Activated CD4-positive, alpha-beta T cell treated with anti-CD3 and anti-CD28 coated beads for 24 hours (primary cell): ENCODE measurements at regions not wholly inside any gene's neighbourhood (a gene's known extent, or its start where the extent isn't known, plus 50 kb on each side); places are given as distances from the start of the nearest gene placed in this dataset.
"Not testable (repeated sequence)": the region's sequence is repeated elsewhere in the genome, so short reads cannot be mapped to it uniquely, and the experiment has no call there.

Source experiments
- DNase-seq, 2 donors: peaks; one replicate each; pipeline ENCODE4 v3.0.0-alpha.2; 2020; ENCODE audit warnings: low read depth in 2 of 2

DNA sequence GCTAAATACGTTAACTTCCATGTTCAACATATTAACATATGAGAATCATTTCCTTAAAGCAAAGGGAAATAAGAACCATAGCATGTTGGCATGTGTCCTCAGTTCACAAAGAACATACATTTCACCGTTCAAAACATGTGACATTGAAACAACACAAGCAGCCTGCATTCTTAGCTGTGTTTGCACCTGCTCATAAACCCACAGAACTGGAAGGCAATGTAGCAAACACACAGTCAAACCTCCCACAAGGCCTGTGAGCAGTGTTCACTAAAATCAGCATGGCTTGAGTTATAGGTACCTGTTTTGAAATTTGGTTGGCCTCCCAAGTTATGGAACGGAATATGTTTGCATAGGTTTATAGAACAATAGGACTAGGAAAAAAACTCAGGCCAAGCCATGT, 504.9 kb upstream of the AMELY start:
- DNase-seq, result no peak

DNA sequence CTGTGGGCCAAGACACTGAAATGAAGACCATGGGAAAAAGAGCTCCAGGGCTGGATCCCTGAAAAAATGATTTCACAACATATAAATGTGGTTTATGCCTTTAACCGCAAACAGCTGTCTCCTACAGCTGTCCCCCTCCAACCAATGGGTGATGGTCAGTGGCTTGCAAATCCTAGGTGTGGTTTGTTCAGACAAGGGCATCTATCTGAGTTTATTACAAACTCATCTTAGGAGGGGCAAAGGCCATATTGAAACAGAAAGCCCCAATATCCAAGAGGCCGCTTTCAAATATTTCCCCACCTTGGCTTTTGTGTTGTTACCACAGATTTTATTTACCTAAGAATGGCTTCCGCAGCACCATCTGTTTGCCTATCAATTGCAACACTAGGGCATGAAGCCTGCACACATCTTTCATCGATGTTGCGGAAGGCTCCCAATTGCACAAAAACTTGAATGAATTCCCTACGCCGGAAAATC, 503.6 kb upstream of the AMELY start:
- no peak for DNase-seq

DNA sequence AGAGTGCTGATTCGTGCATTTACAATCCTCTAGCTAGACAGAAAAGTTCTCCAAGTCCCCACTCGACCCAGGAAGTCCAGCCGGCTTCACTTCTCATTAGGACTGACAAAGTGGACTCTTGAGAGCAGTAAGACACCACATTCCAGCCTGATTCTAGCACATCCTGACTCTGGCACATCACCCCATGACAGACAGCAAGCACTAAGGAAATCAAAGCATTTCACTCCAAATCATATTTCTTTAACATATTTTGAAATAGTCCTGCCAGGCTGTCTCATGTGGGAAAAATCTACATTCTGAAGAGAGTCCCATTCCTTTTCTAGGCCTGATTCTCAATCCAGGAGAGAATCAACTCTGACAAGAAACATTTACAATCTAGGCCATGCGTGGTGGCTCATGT, 478.5 kb upstream of the AMELY start:
- no peak for DNase-seq

DNA sequence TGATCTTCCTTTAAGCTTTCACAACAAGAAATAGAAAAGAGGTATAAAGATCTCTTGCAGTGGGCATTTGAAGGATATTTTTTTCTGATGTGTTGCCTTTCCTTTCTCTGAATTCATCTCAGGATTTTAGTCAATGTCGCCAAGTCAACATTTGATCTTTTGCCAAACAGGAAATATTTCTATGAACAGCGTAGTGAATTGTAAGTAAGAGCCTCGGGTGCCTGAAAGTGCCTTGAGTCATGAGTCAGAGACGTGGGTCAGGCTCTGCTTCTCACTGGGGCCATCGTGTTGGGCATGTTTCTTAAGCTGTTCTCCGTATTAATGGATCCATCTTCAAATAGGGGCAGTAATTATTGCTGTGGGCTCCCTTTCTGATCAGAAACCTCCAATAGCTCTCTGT, 471.4 kb upstream of the AMELY start:
- no peak for DNase-seq

DNA sequence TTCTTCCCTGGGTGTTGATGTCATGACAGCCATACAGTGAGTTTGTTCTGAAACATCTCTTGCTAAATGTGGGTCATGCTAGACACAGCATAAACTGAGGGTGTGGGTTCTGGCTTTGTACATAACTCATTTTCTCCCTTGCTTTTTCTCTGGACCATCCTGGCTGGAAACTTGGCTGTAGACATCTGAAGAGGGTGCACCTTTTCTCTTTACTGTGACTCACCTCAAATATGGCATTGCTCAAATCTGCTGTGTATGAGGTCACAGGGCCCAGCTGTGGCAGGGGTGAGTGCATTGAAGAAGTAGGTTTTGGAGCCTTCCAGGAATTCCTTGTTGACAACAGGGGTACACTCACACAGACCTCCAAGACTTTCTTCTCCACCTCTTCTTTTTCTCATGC, 465.5 kb upstream of the AMELY start:
- no peak for DNase-seq

DNA sequence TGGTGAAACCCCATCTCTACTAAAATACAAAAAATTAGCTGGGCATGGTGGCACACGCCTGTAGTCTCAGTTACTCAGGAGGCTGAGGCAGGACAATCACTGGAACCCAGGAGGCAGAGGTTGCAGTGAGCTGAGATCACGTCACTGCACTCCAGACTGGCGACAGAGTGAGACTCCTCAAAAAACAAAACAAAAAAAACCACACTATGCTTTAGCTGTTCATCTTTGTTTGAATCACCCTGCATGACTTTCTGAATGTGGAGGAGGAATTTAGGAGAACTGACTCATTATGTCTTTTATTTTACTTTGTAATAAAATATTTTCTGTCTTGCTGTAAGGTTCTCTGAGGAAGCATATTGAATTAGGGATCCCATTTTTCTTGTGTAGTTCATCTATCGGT, 462.9 kb upstream of the AMELY start:
- DNase-seq, result not testable (repeated sequence)

DNA sequence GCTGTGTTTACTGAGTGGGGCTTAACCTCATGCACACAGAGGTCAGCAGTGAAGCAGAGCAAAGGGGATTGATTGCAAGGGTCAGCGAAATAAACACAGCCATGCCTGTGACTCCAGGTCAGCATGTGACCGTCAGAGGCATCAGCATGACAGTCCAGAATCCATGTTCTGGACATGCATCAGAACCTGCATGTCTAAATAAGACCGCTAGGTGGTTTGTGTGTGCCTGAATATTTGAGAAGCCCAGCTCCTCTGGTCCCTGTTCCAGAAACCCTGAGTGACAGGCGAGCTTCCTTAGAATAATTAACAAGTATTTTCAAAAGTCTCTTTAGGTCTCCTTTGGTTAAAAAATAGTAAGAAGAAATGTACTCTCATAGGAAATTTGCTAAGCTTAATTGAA, 460.4 kb upstream of the AMELY start:
- not testable (repeated sequence) for DNase-seq

DNA sequence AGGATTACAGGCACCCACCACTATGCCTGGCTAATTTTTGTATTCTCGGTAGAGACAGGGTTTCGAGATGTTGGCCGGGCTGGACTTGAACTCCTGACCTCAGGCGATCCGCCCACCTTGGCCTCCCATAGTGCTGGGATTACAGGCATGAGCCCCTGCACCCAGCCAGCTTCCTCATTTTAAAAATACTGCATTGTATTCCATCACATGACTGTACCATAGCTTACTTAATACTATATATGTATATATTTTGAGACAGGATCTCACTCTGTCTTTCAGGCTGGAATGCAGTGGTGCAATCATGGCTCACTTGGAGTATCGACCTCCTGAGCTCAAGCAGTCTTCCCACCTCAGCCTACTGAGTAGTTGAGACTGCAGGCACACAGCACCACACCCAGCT, 459.5 kb upstream of the AMELY start:
- DNase-seq, result not testable (repeated sequence)

DNA sequence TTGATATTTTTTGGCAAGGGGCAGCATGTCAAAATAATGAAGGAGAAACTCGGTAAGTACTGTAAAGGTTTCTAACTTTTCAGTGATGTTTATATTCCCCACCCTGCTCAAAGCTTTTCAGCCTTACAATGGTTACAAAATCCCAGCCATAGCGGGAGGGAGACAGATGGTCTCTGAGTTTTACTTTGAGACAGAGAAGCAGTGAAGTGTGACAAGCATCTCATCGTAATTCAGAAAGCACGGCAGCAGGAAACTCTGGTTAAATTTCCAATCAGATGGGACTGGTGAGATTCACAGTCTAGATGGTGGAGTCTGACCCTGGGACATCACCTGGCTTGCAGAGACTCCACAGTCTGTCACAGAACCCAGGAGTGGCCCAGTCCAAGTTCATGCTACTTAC, 448.0 kb upstream of the AMELY start:
- no peak for DNase-seq

DNA sequence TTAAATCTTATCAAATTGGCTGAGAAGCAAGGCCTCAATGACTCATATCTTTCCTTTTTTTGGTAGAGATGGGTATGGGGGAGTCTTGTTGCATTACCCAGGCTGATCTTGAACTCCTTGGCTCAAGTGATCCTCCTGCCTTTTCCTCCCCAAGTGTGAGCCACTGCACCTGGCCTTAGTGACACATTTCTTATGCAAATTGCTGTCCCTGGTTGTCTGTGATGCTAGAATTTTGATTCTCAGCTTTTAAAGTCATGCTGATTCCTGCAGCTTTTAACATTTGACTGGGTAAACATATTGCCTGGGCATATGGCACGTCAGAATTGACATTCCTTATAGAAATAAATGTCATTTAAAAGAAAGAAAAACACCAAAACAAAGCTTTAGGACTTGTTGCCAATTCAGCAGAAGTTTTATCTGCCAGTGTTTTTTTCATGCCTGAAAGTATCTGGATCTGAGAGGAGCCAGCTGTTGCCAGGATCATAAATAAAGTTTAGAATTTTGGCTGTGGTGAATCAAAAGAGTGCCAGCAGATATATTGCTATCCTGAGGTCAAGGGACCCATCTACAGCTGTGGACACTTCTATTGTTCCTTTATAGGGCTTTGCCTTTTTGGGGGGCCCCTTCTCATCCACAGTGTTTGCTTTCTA, 446.7 kb upstream of the AMELY start:
- DNase-seq, result no peak

DNA sequence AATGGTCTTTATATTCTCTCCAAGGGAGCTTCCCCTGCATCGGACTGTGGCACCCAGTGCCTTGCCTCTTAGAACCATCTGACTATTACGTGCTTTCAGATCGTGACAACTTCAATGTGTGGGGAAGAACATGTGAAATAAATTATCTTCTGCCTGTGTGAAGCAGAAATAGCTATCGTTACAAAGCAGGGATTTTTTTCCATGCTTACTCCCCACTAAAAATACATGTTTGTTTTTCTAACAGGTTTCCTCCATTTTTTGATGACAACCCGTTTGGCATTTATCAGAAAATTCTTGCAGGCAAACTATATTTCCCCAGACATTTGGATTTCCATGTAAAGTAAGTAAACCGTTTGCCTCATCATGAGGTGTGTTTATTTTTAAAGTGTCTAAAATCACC, 444.3 kb upstream of the AMELY start:
- not testable (repeated sequence) for DNase-seq

DNA sequence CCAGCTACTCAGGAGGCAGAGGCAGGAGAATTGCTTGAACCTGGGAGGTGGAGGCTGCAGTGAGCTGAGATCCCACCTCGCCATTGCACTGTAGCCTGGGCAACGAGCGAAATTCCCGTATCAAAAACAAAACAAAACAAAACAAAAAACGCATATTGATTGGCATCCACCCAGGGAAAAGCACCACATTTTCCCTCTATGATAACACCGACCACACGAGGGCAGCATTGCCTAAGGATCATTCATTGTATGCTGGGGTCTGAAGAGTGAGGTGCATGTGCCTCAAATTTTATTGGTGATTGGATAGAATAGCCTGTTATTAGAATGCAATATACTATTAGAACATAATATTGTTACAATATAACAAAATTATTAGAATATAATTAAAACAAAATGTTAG, 433.1 kb upstream of the AMELY start:
- DNase-seq, result peak in 1 of 2 donors; percentile 37

DNA sequence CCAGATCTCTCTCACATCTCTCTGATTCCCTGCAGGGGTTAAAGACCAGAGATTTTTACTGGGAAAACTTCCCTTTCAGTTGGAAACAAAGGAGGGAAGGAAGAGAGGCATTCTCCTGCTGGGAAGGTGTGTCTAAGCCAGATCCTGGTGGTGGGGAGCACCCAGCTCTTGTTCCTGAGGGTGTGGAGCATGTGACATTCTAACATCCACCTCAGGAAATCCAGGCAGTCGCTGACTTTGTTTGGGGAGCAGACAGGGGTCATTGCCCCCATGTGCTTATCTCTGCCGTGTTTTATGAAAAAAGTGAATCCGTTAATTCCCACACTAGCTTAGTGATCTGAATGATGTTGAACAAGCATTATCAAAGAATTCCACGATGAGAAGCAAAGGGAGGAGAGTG, 431.7 kb upstream of the AMELY start:
- no peak for DNase-seq

DNA sequence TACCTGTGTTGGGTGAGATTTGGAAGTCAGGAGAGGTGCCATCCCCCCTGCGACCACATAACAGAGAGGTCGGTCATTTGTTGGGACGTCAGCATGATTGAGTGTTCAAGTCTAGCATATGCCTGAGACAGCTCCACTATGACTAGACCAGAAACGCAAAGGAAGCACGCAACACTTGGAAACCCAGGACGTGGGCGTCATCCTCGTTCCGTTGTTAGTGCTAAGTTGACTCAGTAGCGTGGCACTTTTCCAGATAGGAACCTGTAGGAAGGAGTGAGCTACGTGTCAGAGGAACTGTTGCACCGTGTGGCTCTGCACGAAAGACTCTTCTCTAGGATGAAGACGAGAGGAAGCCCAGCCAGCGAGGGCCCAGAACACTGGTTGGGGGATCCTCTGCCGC, 431.2 kb upstream of the AMELY start:
- DNase-seq, result peak in 1 of 2 donors; percentile 18

DNA sequence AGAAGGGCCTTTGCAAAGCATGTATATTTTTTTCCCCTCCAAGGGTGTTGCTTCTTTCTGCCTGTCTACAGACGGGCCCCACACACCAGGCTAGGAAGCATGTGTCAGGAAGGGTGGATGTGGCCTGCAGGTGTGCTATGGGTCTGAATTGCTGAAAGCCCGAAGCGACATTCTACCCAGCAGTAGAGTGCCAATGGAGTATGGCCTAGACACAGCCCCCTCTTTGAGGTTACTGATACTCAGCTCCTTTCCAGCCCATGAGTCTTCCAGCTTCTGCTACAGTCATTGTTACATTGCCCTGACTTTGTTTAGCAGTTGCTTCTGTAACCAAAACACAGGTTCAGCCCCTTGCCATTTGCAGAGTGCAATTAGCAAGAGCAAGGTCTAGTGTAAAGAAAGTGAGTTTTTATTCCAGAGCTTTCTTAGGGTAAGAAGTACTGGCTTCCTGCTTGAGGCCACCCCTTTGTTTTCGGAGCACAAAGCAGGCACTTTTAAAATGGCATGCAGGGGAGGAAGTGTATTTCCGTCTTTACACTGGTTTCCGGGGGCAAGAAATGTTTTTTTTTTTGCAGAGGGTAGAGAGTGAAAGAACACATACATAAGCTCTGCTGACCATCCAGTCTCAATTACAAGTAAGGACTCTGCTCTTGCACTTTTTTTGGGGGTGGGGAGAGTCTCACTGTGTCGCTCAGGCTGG, 428.0 kb upstream of the AMELY start:
- no peak for DNase-seq

DNA sequence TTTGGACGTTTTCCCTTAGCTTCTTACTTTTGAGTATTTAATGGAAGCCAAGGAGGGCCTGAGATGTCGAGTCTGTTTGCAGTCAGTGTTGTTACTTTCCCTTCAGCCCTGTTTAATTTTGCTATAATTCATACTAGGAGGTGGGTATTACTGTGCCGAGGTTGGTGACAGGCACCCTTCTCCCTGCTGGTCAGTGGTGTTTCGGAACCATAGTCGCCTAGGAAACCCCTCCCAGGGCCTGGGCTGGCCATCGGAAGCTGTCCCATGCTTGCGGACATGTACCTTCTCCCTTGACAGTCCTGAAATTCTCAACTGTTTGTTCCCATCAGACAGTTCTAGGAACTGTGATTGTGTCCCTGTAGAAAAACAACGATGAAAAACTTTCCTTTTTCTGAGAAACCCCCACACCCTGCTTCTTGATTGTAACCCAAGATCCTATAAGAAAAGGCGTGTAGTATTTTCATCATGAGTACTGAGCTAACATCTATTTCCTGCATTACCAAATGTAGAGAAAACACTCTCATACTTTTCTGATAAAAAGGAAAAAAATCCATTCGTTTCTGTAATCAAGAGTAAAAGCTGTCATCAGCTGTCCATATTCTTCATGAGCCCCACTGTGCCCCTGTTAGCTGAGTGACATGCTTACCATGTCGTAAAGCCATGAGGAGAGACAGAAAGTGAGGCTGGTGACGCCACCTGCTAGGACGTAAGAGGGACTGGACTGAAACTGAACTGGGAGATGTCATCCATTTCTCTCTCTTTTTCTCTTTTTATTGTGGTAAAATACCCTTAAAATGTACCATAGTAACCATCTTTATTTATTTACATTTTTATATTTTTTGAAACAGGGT, 424.7 kb upstream of the AMELY start:
- no peak for DNase-seq

DNA sequence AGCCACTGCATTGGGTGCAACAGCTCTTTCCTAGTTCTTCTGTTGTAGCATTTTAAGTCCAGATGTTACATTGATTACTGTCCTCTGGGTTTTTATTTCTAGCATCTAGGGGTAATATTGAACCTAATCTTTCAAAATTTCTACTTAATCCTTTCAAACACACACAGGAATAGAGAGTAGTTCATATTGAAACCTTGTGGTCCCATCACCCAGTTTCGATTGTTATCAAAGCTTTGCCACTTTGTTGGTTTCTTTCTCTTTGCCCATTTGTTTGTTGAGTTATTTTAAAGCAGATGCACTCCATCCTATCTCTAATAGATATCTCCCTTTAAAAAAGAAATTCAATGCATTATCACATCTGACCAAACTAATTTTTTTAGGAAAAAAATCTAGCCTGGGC, 422.9 kb upstream of the AMELY start:
- no peak for DNase-seq

DNA sequence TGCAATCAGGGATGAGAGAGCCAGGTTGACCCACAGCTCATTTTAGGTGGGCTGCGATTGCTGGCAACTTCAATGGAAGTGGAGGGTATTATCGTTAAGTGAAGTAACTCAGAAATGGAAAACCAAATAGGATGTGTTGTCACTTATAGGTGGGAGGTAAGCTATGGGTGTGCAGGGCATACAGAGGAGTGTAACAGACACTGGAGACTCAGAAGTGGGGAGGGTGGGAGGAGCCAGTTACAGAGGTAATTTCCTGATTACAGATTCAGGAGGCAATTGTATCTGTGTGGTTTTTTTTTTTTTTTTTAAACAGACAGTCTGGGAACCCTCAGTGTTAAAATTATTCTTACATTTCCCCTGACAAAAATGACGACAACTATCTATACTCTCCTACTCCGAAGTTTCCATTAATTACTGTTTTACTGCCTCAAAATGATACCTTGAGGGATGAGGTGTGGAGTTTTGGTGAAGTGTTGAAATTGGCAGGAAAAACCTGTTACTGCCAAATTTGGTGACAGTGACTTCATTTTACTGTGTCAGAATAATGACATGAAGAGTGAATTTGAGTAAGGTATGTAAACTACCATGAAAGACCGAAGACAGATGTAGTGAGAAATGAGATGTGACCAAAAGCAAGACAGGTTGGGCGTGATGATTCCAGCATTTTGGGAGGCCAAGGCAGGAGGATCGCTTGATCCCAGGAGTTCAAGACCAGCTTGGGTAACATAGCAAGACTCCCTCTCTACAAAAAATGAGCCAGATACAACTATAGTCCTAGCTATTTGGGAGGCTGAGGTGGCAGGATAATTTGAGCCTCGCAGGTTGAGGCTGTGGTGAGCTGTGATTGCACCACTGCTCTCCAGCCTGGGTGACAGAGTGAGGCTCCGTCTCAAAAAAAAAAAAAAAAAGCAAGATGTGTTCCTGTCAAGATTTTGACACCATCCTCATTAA, 415.0 kb upstream of the AMELY start:
- DNase-seq, result peak in 1 of 2 donors; percentile 22

DNA sequence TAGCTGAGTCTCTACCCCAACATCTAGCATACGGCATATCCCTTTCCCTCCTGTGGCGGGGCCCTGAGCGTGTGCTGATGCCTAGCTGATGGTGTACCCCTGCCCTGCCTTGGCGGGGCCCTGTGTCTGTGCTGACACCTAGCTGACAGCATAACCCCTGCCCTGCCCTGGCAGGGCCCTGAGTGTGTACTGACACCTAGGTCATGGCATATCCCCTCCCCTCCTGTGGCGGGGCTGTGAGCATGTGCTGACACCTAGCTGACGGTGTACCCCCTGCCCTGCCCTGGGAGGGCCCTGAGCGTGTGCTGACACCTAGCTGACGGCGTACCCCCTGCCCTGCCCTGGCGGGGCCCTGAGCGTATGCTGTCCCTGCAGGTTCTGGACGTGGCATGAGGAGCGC, 414.0 kb upstream of the AMELY start:
- no peak for DNase-seq

DNA sequence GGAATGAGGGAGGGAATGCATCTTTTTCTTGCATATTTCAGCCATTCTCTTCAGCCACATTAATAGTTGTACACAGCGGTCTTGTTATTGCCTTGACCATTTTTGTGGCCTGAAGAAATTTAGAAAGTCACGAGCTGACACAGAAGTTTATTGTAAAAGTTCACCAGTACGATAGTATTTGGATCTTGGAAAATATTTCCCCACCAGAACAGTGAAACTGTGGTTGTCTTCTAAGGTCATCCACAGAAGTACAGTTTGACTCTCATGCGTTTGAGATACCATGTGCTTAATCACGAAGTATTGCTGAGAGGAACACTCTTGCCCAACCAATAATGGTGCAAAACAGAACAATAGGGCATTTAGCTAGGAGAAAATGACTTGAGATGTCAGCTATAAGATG, 409.2 kb upstream of the AMELY start:
- no peak for DNase-seq

DNA sequence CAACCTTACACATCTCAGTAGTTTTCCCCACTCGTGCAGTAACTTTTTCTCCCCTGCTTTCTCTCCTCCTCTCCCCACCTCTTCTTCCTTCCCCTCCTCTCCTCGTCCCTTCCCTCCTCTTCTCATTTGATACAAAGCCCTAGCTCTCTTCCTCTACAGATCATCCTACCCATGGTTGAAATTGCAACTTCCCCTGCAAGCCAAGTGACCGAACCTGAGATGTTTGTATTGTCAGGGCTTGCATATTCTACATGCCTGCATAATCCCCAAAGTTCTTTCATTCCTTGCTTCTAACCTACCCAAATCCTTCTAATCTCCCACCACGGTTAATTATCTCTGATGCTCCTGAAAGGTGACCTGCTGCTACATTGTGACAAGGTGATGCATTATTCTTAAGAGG, 408.6 kb upstream of the AMELY start:
- DNase-seq, result not testable (repeated sequence)

DNA sequence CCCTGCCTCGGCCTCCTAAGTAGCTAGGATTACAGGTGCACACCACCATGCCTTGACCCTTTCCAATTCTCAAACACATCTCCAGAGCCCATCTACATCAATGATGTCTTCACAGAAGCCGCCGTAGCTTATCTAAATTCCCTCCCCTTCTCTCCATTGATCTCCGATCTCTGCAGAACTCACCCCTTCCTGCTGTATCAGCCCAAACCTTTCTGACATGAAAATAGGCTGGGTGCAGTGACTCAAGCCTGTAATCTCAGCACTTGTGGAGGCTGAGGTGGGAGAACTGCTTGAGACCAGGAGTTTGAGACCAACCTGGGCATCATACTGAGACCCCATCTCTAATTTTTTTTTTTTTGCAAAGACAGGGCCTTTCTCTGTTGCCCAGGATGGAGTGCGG, 406.6 kb upstream of the AMELY start:
- no peak for DNase-seq
